Type B pancreatic cell (in vitro differentiated cells): ENCODE measurements at regions not wholly inside any gene's neighbourhood (a gene's known extent, or its start where the extent isn't known, plus 50 kb on each side); places are given as distances from the start of the nearest gene placed in this dataset.

Experiments used
- DNase-seq: peaks from one replicate; pipeline ENCODE4 v3.0.0; 2021; ENCODE audit warnings: mixed read lengths; ENCODE audit not compliant: unreplicated experiment; ENCODE audit errors: extremely low spot score
- H3K27ac Mint-ChIP-seq: 2 replicates; pipeline ENCODE4 v1.8.0; 2021; ENCODE audit warnings: mild to moderate bottlenecking, mixed read lengths
- H3K27me3 Mint-ChIP-seq: 2 replicates; pipeline ENCODE4 v1.8.0; 2021; ENCODE audit warnings: mixed read lengths
- H3K36me3 Mint-ChIP-seq: 2 replicates; pipeline ENCODE4 v1.8.0; 2021; ENCODE audit warnings: mixed read lengths
- H3K4me1 Mint-ChIP-seq: one replicate; pipeline ENCODE4 v1.8.0; 2021; ENCODE audit warnings: mixed read lengths; ENCODE audit not compliant: unreplicated experiment
- H3K4me3 Mint-ChIP-seq: 2 replicates; pipeline ENCODE4 v1.8.0; 2021; ENCODE audit warnings: mild to moderate bottlenecking, mixed read lengths
- H3K9me3 Mint-ChIP-seq: 2 replicates; pipeline ENCODE4 v1.8.0; 2021; ENCODE audit warnings: mixed read lengths
- CTCF ChIP-seq: fragments of 200-600 bp; sonication (generic); conservative IDR thresholded peaks from 2 replicates; pipeline ENCODE4 v1.5.0; 2021; ENCODE audit warnings: antibody characterized with exemption, mild to moderate bottlenecking

GRCh38 chr20:9945408-9945807 is 89.4 kb upstream of the ANKEF1 start:
- peaks cover 3% of the 10 kb centered on the region for H3K9me3 Mint-ChIP-seq

GRCh38 chr20:9942736-9943135 is 92.1 kb upstream of the ANKEF1 start:
- H3K4me1 Mint-ChIP-seq: no peaks in the 10 kb centered on the region

More at GRCh38 chr20:9945408-9945807, 89.4 kb upstream of the ANKEF1 start:
- Mint-ChIP-seq H3K4me3 (no peak overlapping the region), H3K27me3 (no peaks in the 10 kb centered on the region), H3K4me1 (no peaks in the 10 kb centered on the region), H3K27ac (no peak overlapping the region), H3K36me3 (no peaks in the 10 kb centered on the region)
- TF ChIP-seq CTCF: no peak
- DNase-seq: no peak

GRCh38 chr20:9940329-9940728 is 94.5 kb upstream of the ANKEF1 start:
- H3K36me3 Mint-ChIP-seq: no peaks in the 10 kb centered on the region
- no peak for DNase-seq
- no peak overlapping the region for H3K27ac Mint-ChIP-seq
- H3K4me1 Mint-ChIP-seq: no peaks in the 10 kb centered on the region
- H3K9me3 Mint-ChIP-seq: peaks cover 5% of the 10 kb centered on the region
- peaks cover 4% of the 10 kb centered on the region for H3K27me3 Mint-ChIP-seq
- TF ChIP-seq CTCF: no peak
- H3K4me3 Mint-ChIP-seq: no peak overlapping the region

More at GRCh38 chr20:9942736-9943135, 92.1 kb upstream of the ANKEF1 start:
- H3K27ac Mint-ChIP-seq: no peak overlapping the region
- TF ChIP-seq CTCF: no peak
- H3K36me3 Mint-ChIP-seq: no peaks in the 10 kb centered on the region
- no peaks in the 10 kb centered on the region for H3K27me3 Mint-ChIP-seq
- peaks cover 5% of the 10 kb centered on the region for H3K9me3 Mint-ChIP-seq
- no peak for DNase-seq
- no peak overlapping the region for H3K4me3 Mint-ChIP-seq

GRCh38 chr20:9939231-9939630 is 95.6 kb upstream of the ANKEF1 start:
- H3K9me3 Mint-ChIP-seq: peaks cover 10% of the 10 kb centered on the region
- no peak for TF ChIP-seq CTCF
- no peak for DNase-seq
- no peak overlapping the region for H3K27ac Mint-ChIP-seq
- H3K4me1 Mint-ChIP-seq: no peaks in the 10 kb centered on the region
- peaks cover 7% of the 10 kb centered on the region for H3K27me3 Mint-ChIP-seq
- H3K4me3 Mint-ChIP-seq: no peak overlapping the region
- no peaks in the 10 kb centered on the region for H3K36me3 Mint-ChIP-seq

- no peak overlapping the region for H3K4me3 Mint-ChIP-seq
- peaks cover 6% of the 10 kb centered on the region for H3K9me3 Mint-ChIP-seq
- TF ChIP-seq CTCF: no peak
- H3K27me3 Mint-ChIP-seq: peaks cover 7% of the 10 kb centered on the region
- DNase-seq: no peak
- no peak overlapping the region for H3K27ac Mint-ChIP-seq
- H3K36me3 Mint-ChIP-seq: no peaks in the 10 kb centered on the region
- no peaks in the 10 kb centered on the region for H3K4me1 Mint-ChIP-seq
Measured at GRCh38 chr20:9935285-9935684, 96.4 kb upstream of the PAK5 start.

- no peak overlapping the region for H3K27ac Mint-ChIP-seq
- no peaks in the 10 kb centered on the region for H3K36me3 Mint-ChIP-seq
- H3K4me3 Mint-ChIP-seq: no peak overlapping the region
- no peak for TF ChIP-seq CTCF
- peaks cover 4% of the 10 kb centered on the region for H3K27me3 Mint-ChIP-seq
- DNase-seq: no peak
- peaks cover 5% of the 10 kb centered on the region for H3K9me3 Mint-ChIP-seq
- no peaks in the 10 kb centered on the region for H3K4me1 Mint-ChIP-seq
Measured at GRCh38 chr20:9930142-9930541, 91.3 kb upstream of the PAK5 start.
